Cardiac muscle cell (in vitro differentiated cells and primary cell): ENCODE measurements at regions not wholly inside any gene's neighbourhood (a gene's known extent, or its start where the extent isn't known, plus 50 kb on each side); places are given as distances from the start of the nearest gene placed in this dataset.

Experiments
- DNase-seq, 2 donors: peaks; one replicate each; pipeline versions ENCODE4 v3.0.0 to v3.0.0-alpha.2; 2010 to 2017; ENCODE audit warnings: low read depth in 1 of 2, low spot score in 1 of 2
- H3K27ac ChIP-seq: fragments of 200-600 bp; sonication (generic); 2 replicates; pipeline ENCODE4 v1.5.1; 2016
- H3K27me3 ChIP-seq: fragments of 200-600 bp; sonication (generic); 2 replicates; pipeline ENCODE4 v1.6.0; 2016; ENCODE audit warnings: control low read depth
- H3K36me3 ChIP-seq: fragments of 200-600 bp; sonication (generic); 2 replicates; pipeline ENCODE4 v1.5.1; 2016; ENCODE audit warnings: control low read depth
- H3K4me1 ChIP-seq: fragments of 200-600 bp; sonication (generic); 2 replicates; pipeline ENCODE4 v1.8.1; 2017; ENCODE audit warnings: low read depth, mild to moderate bottlenecking, mixed run types
- H3K4me3 ChIP-seq: fragments of 200-600 bp; sonication (generic); 2 replicates; pipeline ENCODE4 v1.5.1; 2016; ENCODE audit warnings: mild to moderate bottlenecking
- H3K9me3 ChIP-seq: fragments of 200-600 bp; sonication (generic); 2 replicates; pipeline ENCODE4 v1.5.1; 2017; ENCODE audit warnings: low read depth, mild to moderate bottlenecking, control low read depth
- CTCF ChIP-seq: IDR thresholded peaks from 2 replicates; pipeline ENCODE4 v1.5.1; 2012; ENCODE audit warnings: low read depth, mild to moderate bottlenecking, low read length

GRCh38 chr4:181581983-181582382 lies 661.2 kb upstream of the TENM3 start:
- Histone ChIP-seq H3K4me3 (no peak overlapping the region), H3K27me3 (peaks cover 7% of the 10 kb centered on the region), H3K36me3 (no peaks in the 10 kb centered on the region), H3K4me1 (no peaks in the 10 kb centered on the region), H3K9me3 (no peaks in the 10 kb centered on the region), H3K27ac (no peak overlapping the region)
- no peak for TF ChIP-seq CTCF
- DNase-seq: no peak

- no peak for DNase-seq
- H3K4me1 ChIP-seq: no peaks in the 10 kb centered on the region
- no peaks in the 10 kb centered on the region for H3K9me3 ChIP-seq
- H3K4me3 ChIP-seq: no peak overlapping the region
- H3K36me3 ChIP-seq: no peaks in the 10 kb centered on the region
- no peak overlapping the region for H3K27ac ChIP-seq
- TF ChIP-seq CTCF: no peak
- peaks cover 7% of the 10 kb centered on the region for H3K27me3 ChIP-seq
Observed at GRCh38 chr4:181582595-181582994, 660.6 kb upstream of the TENM3 start.

- no peak for DNase-seq
- TF ChIP-seq CTCF: no peak
- H3K36me3 ChIP-seq: no peaks in the 10 kb centered on the region
- H3K27ac ChIP-seq: no peak overlapping the region
- H3K9me3 ChIP-seq: no peaks in the 10 kb centered on the region
- H3K27me3 ChIP-seq: peaks cover 5% of the 10 kb centered on the region
- H3K4me1 ChIP-seq: no peaks in the 10 kb centered on the region
- no peak overlapping the region for H3K4me3 ChIP-seq
Observed at GRCh38 chr4:181588733-181589302, 654.4 kb upstream of the TENM3 start.

GRCh38 chr4:181592221-181592745 lies 650.9 kb upstream of the TENM3 start:
- Histone ChIP-seq H3K36me3 (no peaks in the 10 kb centered on the region), H3K4me3 (no peak overlapping the region), H3K9me3 (no peaks in the 10 kb centered on the region), H3K4me1 (no peaks in the 10 kb centered on the region), H3K27me3 (peaks cover 7% of the 10 kb centered on the region), H3K27ac (no peak overlapping the region)
- peak in 1 of 2 donors; percentile 9 for DNase-seq
- no peak for TF ChIP-seq CTCF

GRCh38 chr4:181593703-181594102 lies 649.5 kb upstream of the TENM3 start:
- Histone ChIP-seq H3K4me1 (no peaks in the 10 kb centered on the region), H3K36me3 (no peaks in the 10 kb centered on the region), H3K9me3 (no peaks in the 10 kb centered on the region), H3K4me3 (no peak overlapping the region), H3K27me3 (peaks cover 18% of the 10 kb centered on the region), H3K27ac (no peak overlapping the region)
- TF ChIP-seq CTCF: no peak
- no peak for DNase-seq
